NCI-H69 (cell line): ENCODE measurements at regions not wholly inside any gene's neighbourhood (a gene's known extent, or its start where the extent isn't known, plus 50 kb on each side); places are given as distances from the start of the nearest gene placed in this dataset.
"Not testable (repeated sequence)": the region's sequence is repeated elsewhere in the genome, so short reads cannot be mapped to it uniquely, and the experiment has no call there.

Experiments used
- DNase-seq: peaks from one replicate; lab custom pipeline; 2025; lab: John Stamatoyannopoulos, UW

- no peak for DNase-seq
These were observed 195.7 kb downstream of the ZNF608 start for GRCh38 chr5:124550731-124551130.

- peak; percentile 53 for DNase-seq
These were observed 196.5 kb downstream of the ZNF608 start for GRCh38 chr5:124549891-124550436.

DNA sequence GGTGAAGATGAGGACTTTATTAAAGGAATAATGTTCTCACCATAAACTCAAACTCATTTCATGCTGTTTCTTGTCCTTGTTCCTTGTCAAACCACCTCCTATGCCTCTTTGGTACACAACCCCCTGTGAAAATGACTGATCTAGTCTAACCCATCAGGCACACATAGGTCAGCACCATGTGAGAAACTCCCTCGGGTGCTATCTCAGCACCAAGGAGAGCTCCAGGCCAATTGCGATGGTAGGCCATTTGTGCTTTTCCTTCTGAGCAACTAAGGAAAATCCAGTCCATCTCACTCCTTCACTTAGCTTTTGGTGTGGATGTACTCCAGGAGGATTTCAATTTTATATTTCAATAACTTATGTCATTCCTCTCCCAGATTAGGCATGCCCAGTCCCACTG lies 199.8 kb downstream of the ZNF608 start:
- DNase-seq, result no peak

GRCh38 chr5:124544366-124545055 lies 201.9 kb downstream of the ZNF608 start:
- peak; percentile 18 for DNase-seq

GRCh38 chr5:124538931-124539330 lies 207.5 kb downstream of the ZNF608 start:
- DNase-seq, result no peak

- DNase-seq, result no peak
These were observed 208.2 kb downstream of the ZNF608 start for GRCh38 chr5:124538191-124538590.

GRCh38 chr5:124537522-124537921 lies 208.9 kb downstream of the ZNF608 start:
- no peak for DNase-seq

- DNase-seq, result no peak
These were observed 209.3 kb downstream of the ZNF608 start for GRCh38 chr5:124537107-124537506.

- DNase-seq, result no peak
These were observed 210.1 kb downstream of the ZNF608 start for GRCh38 chr5:124536333-124536732.

- DNase-seq, result no peak
These were observed 215.5 kb downstream of the ZNF608 start for GRCh38 chr5:124530916-124531315.

DNA sequence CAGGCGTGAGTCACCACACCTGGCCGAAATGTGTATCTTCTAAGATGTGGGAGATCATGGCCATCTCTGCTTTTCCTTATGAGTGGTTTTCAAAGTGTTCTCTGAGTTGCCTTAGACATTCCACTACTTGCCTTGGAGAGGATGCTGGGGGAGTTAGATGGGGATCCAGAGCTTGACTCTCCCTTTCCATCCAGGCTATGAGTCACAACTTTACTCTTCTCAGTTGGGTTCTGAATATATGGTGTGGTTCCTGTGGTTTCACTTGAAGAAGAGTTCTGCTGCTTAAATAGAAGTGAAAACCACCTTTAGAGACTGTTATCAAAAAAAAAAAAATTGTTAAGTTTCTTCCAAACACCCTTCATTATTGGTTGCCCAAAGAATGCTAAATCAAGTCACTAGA lies 217.6 kb downstream of the ZNF608 start:
- DNase-seq, result no peak

- DNase-seq, result no peak
These were observed 219.0 kb downstream of the ZNF608 start for GRCh38 chr5:124527220-124527991.

DNA sequence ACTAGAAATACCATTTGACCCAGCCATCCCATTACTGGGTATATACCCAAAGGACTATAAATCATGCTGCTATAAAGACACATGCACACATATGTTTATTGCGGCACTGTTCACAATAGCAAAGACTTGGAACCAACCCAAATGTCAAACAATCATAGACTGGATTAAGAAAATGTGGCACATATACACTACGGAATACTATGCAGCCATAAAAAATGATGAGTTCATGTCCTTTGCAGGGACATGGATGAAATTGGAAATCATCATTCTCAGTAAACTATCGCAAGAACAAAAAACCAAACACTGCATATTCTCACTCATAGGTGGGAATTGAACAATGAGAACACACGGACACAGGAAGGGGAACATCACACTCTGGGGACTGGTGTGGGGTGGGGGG lies 220.4 kb downstream of the ZNF608 start:
- not testable (repeated sequence) for DNase-seq

DNA sequence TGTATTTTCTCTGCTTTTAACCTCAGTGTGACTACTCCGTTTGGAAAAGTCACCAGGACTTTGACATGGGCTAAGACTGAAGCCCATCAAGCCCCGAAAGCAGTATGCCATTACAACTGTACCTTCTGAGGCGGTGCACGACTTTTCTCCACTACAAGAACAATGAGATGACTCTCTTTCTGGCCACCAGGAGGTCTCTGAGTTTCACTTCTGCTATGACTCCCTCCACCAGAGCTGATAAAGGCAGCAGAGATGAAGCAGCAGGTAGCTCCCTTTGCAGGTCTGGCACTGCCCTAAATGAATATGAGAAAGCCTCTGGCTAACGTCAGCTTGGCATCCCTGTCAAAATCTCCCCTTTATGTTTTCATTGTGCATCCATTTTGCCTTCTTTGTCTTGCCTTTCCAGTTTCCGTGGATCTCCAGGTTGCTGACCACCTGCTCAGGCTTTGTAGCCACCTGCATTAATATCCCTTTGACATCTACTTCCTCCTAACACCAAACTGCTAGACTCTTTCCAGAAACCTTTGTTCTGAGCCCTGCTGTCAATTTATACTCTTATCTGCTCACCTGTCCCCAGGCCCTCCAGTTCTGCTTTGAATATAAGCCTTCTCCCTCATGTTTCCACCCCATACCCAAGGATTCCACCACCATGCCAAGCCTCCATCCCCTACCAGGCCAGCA lies 221.7 kb downstream of the ZNF608 start:
- peak; percentile 16 for DNase-seq

- no peak for DNase-seq
These were observed 222.5 kb downstream of the ZNF608 start for GRCh38 chr5:124523897-124524296.

- DNase-seq, result no peak
These were observed 223.4 kb downstream of the ZNF608 start for GRCh38 chr5:124522992-124523391.

- DNase-seq, result no peak
These were observed 224.8 kb downstream of the ZNF608 start for GRCh38 chr5:124521461-124522230.

DNA sequence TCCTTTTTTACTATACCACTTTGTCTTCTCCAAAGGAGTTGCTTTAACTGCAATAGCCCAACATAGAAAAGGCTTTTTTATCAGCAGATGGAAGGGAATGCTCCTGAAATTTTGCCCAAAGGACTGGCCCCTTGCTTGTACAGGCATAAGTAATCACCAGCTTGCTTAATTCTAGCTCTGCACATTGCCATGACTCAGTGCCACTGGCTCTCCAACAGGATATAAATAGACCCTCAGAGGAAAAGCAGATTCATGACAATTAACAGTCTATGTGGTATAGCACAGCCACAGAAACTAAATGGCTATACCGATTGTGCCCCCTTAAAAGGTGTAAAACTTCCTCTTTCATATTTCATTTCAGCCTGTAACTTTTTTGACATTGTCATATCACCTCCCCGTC lies 227.0 kb downstream of the ZNF608 start:
- no peak for DNase-seq

DNA sequence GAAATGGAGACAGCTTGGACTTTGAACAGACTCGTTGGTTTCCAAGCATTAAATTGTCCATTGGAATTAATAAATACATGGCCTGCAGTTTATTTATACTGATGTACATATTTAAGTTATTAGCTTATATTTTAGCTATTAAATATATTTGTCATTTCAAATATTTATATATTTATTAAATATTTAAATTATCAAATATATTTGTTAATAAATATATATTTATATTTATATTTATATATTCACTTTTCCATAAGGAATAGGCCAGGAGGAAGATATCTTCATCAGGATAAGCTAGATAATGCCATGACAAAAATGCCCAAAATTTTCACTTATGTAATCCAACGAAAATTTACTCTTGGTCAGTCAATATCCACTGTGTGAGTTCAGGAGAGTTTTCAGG lies 229.9 kb downstream of the ZNF608 start:
- no peak for DNase-seq

DNA sequence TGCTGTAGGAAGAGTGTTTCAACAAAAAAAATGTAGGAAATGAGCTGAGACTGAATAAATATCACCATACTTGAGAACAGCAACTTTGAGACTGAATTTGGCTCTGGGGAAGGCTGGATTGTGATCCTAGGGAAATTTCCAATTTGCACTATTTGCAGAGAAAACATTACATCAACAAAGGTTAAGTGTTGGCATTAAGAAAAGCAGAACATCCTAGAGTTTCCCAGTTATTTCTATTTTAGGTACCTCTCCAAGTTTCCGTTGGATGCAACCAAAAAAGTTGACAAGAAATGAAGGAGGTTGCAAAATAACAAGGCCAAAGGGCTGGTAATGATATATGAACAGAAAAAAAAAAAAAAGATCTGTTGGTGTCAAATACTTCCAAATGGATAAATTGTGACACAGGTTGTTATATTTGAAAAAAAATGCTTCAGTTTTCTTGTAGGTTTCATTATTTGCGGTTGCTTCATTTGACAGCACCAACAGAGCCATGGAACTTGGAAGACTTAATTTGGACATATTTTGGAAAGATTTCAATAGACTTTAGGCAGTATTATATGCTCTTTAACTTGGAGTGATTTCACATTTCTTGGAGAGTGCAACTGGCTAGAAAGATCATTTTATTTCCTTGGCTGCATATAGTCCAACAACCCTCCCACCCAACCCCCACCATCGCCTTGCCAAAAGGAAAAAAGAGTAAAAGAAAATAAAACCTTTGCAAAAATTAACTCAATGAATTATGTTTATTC lies 230.8 kb downstream of the ZNF608 start:
- DNase-seq, result no peak

DNA sequence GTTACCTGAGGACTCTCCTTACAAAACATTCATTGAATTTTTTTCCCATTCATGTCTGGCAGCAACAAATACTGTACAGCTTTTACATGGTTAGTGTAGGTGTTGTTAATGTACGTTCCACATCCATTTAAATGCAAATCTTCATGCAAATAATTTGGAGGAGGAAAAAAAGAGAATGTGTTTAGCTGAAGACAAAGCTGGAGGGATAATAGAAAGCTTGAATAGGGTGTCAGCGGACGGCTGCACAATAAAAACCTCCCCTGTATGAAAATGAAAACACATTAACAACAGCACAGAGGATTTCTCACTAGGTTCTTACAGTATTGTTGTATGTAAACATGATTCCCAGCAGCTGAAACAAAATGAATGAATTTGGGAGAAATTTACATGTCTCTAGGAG lies 231.5 kb downstream of the ZNF608 start:
- no peak for DNase-seq
